ENCODE measurements at regions not wholly inside any gene's neighbourhood (a gene's known extent, or its start where the extent isn't known, plus 50 kb on each side); places are given as distances from the start of the nearest gene placed in this dataset.

DNA sequence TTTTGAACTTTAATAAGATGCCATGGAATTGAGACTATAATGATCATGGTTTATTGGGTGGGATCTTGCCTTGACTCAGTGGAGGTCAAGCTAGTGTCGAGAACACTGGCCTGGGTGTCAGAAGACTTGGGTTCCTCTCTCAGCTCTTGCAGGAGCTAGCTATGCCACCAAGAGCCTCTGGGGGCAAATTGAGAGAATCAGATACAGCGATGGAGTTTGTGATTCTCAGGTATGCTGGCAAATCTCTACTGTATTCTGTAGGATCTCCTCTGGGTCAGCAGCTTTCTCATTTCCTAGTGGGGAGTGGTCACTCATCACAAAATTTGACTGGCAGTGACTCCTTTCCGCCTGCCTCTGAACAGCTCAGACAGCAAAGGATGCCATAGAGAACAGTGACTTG lies 477.0 kb downstream of the RNF144A start:
- TF ChIP-seq, protein P1, sequence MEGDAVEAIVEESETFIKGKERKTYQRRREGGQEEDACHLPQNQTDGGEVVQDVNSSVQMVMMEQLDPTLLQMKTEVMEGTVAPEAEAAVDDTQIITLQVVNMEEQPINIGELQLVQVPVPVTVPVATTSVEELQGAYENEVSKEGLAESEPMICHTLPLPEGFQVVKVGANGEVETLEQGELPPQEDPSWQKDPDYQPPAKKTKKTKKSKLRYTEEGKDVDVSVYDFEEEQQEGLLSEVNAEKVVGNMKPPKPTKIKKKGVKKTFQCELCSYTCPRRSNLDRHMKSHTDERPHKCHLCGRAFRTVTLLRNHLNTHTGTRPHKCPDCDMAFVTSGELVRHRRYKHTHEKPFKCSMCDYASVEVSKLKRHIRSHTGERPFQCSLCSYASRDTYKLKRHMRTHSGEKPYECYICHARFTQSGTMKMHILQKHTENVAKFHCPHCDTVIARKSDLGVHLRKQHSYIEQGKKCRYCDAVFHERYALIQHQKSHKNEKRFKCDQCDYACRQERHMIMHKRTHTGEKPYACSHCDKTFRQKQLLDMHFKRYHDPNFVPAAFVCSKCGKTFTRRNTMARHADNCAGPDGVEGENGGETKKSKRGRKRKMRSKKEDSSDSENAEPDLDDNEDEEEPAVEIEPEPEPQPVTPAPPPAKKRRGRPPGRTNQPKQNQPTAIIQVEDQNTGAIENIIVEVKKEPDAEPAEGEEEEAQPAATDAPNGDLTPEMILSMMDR (IDR thresholded peaks at IDR 0.05 in 4 of 5, conservative IDR thresholded peaks at IDR 0.05 in 1 of 5) = no peak
- no peak for TF ChIP-seq POLR2A (IDR thresholded peaks at IDR 0.05)
